ENCODE measurements at regions not wholly inside any gene's neighbourhood (a gene's known extent, or its start where the extent isn't known, plus 50 kb on each side); places are given as distances from the start of the nearest gene placed in this dataset.

DNA sequence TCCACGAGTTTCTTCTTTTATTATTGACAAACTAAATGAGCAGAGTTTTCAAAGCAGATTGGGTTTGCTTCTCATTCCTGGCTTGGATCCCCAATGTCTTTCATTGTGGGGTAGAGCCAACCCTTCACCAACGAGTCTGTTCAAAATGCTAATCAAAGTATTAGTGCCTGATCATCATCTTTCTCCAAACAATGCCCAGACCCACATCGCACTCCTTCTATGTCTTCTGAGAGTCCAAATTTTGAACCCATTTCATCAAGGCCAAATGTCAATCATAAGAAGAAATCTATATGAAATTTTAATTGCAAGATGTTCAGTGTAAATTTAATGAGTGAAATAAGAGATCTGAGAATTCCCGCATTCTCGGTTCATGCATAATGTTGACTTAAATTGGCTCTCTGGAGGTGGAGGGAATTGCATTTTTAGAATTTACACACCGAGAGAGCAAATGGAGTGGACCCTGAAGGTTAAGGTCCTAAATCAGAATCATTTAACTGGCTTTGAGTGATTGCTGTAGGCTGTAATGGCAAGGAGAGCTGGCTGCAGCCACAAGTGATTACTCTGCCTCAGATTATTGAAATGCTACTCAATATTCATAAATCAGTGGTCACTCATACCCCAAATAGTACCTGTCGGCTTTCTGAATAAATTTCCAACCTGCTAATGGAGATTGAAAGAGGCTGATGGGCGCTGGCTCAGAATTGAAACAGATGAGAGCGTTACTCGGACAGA, 602.9 kb downstream of the TYW1 start:
- Histone ChIP-seq H3K27ac (no peak overlapping the region), H3K27me3 (no peaks in the 10 kb centered on the region), H3K9me3 (no peaks in the 10 kb centered on the region), H3K4me1 (no peaks in the 10 kb centered on the region), H3K4me3 (no peak overlapping the region), H3K36me3 (no peaks in the 10 kb centered on the region)
- TF ChIP-seq, protein P1, sequence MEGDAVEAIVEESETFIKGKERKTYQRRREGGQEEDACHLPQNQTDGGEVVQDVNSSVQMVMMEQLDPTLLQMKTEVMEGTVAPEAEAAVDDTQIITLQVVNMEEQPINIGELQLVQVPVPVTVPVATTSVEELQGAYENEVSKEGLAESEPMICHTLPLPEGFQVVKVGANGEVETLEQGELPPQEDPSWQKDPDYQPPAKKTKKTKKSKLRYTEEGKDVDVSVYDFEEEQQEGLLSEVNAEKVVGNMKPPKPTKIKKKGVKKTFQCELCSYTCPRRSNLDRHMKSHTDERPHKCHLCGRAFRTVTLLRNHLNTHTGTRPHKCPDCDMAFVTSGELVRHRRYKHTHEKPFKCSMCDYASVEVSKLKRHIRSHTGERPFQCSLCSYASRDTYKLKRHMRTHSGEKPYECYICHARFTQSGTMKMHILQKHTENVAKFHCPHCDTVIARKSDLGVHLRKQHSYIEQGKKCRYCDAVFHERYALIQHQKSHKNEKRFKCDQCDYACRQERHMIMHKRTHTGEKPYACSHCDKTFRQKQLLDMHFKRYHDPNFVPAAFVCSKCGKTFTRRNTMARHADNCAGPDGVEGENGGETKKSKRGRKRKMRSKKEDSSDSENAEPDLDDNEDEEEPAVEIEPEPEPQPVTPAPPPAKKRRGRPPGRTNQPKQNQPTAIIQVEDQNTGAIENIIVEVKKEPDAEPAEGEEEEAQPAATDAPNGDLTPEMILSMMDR (IDR thresholded peaks at IDR 0.05), result no peak
- no peak for DNase-seq
- intact Hi-C loops (cut with DNase I; ENCODE audit: low total_unique reads), result no loop called here

DNA sequence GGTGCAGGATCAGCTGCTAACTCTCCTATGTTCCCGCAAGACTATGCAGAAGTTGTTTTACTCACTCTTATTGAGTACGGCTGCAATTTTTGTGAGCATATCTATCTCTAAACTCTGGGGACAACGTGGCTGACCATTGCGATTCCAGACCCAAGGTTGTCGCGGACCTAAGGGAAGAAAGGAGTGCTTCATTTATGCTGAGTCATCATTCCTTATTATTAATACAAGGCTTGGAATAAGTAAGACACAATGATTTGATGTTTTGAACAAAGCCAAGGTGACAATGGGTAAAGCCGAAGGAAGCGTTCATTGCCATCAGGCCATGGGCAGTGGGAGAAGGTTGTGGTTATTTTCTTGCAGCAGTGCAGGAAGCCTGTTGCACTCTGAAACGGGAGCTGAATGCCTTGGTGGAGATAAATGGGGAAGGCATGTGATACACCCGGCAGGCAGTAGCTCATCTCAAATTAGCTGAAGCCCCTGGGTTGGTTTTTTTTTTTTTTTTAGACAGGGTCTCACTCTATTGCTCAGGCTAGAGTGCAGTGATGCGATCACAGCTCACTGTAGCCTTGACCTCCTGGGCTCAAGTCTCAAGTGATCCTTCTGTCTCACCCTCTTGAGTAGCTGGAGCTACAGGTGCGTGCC, 605.7 kb downstream of the TYW1 start:
- Histone ChIP-seq H3K9me3 (peaks cover 0 to 10% (median 7%) of the 10 kb centered on the region in 3 donors), H3K36me3 (no peaks in the 10 kb centered on the region), H3K27me3 (no peaks in the 10 kb centered on the region), H3K4me1 (no peaks in the 10 kb centered on the region), H3K27ac (no peak overlapping the region), H3K4me3 (no peak overlapping the region)
- intact Hi-C loops (cut with DNase I; ENCODE audit: low total_unique reads), result no loop called here
- no peak for DNase-seq
- TF ChIP-seq, protein P1 (IDR thresholded peaks at IDR 0.05), result no peak

DNA sequence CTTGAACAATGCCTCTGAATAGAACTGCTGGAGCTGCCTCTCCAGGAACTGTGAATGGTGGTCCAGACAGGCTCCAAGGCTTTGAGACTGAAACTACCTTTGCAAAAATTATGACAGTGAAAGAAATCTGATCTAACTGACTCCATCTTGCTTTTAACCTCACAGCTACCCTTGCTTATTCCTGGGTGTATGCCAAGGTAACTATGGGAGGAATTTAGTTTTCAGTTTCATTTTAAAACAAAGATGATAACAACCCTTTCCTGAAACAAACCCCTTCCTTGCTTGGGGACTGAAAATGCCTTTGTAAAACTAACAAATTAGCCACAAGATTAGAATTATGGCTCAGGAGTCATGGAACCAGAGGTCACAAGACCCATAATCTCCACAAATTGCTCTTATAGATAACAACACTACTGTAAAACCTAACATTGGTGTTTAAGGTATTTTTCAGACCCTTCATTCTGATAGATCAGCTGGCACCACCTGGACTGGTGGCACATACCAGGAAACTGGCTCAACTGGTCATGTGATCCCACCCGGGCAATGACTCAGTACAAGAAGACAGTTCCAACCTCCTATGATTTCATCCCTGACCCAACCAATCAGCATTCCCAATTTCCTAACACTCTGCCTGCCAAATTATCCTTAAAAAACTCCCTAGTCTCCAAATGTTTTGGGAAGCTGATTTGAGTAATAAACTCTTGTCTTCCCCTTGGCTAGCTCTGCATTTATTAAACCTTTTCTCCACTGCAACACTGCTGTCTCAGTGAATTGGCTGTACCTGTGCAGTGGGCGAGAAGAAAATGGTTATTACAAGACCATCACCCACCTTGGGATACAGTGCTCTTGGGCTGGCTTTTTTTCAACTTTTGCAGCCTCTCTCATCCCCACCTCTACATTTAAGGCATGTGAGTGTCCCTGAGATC, 608.1 kb downstream of the TYW1 start:
- H3K4me1 ChIP-seq, result no peaks in the 10 kb centered on the region
- peaks cover 0 to 10% (median 7%) of the 10 kb centered on the region in 3 donors for H3K9me3 ChIP-seq
- no peaks in the 10 kb centered on the region for H3K36me3 ChIP-seq
- DNase-seq, result no peak
- no peak overlapping the region for H3K4me3 ChIP-seq
- H3K27me3 ChIP-seq, result no peaks in the 10 kb centered on the region
- intact Hi-C loops (cut with DNase I; ENCODE audit: low total_unique reads), result no loop called here
- no peak overlapping the region for H3K27ac ChIP-seq
- TF ChIP-seq, protein P1 (IDR thresholded peaks at IDR 0.05), result no peak

DNA sequence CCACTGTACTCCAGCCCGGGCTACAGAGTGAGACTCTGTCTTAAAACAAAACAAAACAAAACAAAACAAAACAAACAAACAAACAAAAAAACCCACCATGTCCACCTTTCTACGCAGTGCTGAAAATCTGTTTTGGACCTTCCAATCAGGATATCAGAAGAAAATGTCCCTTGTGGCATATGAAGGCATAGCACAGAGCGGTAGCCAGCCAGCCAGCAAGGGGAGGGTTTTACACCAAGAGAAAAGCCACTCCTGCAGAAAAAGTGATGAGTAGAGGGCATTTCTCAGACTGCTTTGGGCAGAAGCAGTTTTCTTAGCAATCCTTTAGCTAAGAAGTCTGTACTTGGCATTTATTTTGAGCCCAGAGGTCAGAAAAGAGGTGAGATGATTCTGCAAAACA, 612.2 kb downstream of the TYW1 start:
- no peak overlapping the region for H3K4me3 ChIP-seq
- intact Hi-C loops (cut with DNase I; ENCODE audit: low total_unique reads), result no loop called here
- DNase-seq, result no peak
- peaks cover 0 to 14% (median 10%) of the 10 kb centered on the region in 3 donors for H3K9me3 ChIP-seq
- H3K4me1 ChIP-seq, result no peaks in the 10 kb centered on the region
- H3K36me3 ChIP-seq, result no peaks in the 10 kb centered on the region
- H3K27ac ChIP-seq, result no peak overlapping the region
- TF ChIP-seq, protein P1 (IDR thresholded peaks at IDR 0.05), result no peak
- peaks cover 0 to 3% of the 10 kb centered on the region in 2 donors for H3K27me3 ChIP-seq

DNA sequence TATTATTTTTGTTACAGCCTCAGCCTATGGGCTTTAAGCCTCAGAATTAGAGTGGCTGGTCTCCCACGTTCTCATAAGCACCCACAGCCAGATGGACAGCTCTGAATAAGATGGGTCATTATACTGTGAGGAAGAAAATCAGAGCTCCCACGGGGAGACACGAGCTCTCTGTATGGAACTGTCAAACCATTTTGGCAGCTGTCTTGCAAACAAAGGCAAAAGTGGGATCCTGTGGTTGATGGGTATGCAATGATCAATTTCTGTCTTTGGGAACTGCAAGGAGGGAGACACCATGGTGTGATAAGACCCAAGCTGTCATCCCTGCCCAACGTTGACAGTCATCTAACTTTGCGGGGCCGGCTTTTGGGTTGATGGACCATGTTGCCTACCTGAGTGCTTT, 614.3 kb downstream of the TYW1 start:
- DNase-seq, result no peak
- peaks cover 0 to 3% of the 10 kb centered on the region in 2 donors for H3K27me3 ChIP-seq
- no peaks in the 10 kb centered on the region for H3K36me3 ChIP-seq
- H3K4me3 ChIP-seq, result no peak overlapping the region
- peaks cover 0 to 8% (median 0%) of the 10 kb centered on the region in 3 donors for H3K9me3 ChIP-seq
- no peak overlapping the region for H3K27ac ChIP-seq
- H3K4me1 ChIP-seq, result no peaks in the 10 kb centered on the region
- TF ChIP-seq, protein P1 (IDR thresholded peaks at IDR 0.05), result no peak
- intact Hi-C loops (cut with DNase I; ENCODE audit: low total_unique reads), result no loop called here
